ENCODE measurements at regions not wholly inside any gene's neighbourhood (a gene's known extent, or its start where the extent isn't known, plus 50 kb on each side); places are given as distances from the start of the nearest gene placed in this dataset.

DNA sequence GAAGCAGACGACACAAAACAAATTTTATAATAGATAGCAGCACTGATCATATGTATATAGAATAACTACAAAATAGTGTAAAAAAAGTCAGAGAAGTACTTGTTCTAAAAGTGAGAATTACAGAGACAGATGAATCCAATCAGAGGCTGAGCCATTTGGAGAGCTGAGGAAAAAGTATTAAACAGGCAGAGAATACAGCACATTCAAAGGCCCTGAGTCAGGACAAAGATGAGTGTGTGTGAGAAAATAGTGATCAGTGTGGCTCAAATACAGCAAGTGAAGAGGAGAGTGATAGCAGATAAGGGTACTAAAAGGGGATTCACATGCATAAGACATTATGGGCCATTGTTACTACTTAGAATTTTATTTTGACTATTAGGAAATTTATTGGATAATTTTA, 430.6 kb upstream of the BRINP3 start:
- Histone ChIP-seq H3K27me3 (ENCODE audit: control insufficient read depth, insufficient read depth, low read length) (no peaks in the 10 kb centered on the region), H3K4me3 (ENCODE audit: low read depth, low read length) (no peak overlapping the region), H3K9me3 (ENCODE audit: control insufficient read depth, insufficient read depth, low read length) (no peaks in the 10 kb centered on the region), H3K27ac (ENCODE audit: low read depth, low read length) (no peak overlapping the region)
- ChIA-PET POLR2A (no interaction called here), CTCF (no interaction called here)
- DNase-seq (ENCODE audit: low read depth, low spot score): no peak
- TF ChIP-seq, protein P1, sequence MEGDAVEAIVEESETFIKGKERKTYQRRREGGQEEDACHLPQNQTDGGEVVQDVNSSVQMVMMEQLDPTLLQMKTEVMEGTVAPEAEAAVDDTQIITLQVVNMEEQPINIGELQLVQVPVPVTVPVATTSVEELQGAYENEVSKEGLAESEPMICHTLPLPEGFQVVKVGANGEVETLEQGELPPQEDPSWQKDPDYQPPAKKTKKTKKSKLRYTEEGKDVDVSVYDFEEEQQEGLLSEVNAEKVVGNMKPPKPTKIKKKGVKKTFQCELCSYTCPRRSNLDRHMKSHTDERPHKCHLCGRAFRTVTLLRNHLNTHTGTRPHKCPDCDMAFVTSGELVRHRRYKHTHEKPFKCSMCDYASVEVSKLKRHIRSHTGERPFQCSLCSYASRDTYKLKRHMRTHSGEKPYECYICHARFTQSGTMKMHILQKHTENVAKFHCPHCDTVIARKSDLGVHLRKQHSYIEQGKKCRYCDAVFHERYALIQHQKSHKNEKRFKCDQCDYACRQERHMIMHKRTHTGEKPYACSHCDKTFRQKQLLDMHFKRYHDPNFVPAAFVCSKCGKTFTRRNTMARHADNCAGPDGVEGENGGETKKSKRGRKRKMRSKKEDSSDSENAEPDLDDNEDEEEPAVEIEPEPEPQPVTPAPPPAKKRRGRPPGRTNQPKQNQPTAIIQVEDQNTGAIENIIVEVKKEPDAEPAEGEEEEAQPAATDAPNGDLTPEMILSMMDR (IDR thresholded peaks at IDR 0.05; ENCODE audit: low read depth, low read length): no peak

DNA sequence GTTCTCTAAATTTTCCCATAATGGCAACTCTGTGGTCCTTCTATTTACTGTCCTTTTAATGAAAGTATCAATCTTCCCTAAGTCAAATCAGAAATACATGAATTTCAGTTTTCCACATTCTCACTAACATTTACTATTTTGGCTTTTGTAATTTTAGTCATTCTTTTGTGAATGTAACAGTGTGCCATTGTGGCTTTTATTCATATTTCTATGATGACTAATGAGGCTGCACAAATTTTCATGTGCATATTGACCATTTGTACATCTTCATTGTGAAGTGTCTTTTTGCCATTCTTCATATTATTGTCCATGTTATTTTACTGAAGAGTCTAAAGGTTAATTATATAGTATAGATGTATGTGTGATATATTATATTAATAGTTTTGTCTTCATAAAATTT, 431.0 kb upstream of the BRINP3 start:
- no peak for DNase-seq (ENCODE audit: low read depth, low spot score)
- TF ChIP-seq, protein P1 (IDR thresholded peaks at IDR 0.05; ENCODE audit: low read depth, low read length): no peak
- Histone ChIP-seq H3K27ac (ENCODE audit: low read depth, low read length) (no peak overlapping the region), H3K27me3 (ENCODE audit: control insufficient read depth, insufficient read depth, low read length) (no peaks in the 10 kb centered on the region), H3K4me3 (ENCODE audit: low read depth, low read length) (no peak overlapping the region), H3K9me3 (ENCODE audit: control insufficient read depth, insufficient read depth, low read length) (no peaks in the 10 kb centered on the region)
- ChIA-PET POLR2A (no interaction called here), CTCF (no interaction called here)

DNA sequence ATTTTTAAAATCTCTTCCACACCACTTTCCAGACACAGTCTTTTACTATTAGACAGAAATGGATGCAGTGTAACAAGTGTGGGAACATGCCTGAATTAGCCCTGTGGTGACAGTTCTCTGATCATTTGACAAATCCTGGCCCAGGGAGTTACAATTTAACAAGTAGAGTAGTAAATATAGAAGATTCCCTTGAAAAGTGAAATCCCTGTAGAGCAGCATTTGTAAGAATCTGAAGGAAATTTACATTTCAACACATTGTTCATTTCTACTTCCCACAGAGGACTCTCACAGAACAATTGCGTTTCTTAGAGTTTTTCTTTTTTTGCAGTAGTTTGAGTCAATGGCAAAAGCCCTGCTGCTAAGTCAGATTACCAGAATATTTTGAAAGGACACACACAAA, 458.3 kb upstream of the BRINP3 start:
- no peaks in the 10 kb centered on the region for H3K27me3 ChIP-seq (ENCODE audit: control insufficient read depth, insufficient read depth, low read length)
- TF ChIP-seq, protein P1 (IDR thresholded peaks at IDR 0.05; ENCODE audit: low read depth, low read length): no peak
- H3K4me3 ChIP-seq (ENCODE audit: low read depth, low read length): no peak overlapping the region
- H3K27ac ChIP-seq (ENCODE audit: low read depth, low read length): no peak overlapping the region
- no peak for DNase-seq (ENCODE audit: low read depth, low spot score)
- ChIA-PET CTCF (no interaction called here), POLR2A (no interaction called here)
- H3K9me3 ChIP-seq (ENCODE audit: control insufficient read depth, insufficient read depth, low read length): no peaks in the 10 kb centered on the region

DNA sequence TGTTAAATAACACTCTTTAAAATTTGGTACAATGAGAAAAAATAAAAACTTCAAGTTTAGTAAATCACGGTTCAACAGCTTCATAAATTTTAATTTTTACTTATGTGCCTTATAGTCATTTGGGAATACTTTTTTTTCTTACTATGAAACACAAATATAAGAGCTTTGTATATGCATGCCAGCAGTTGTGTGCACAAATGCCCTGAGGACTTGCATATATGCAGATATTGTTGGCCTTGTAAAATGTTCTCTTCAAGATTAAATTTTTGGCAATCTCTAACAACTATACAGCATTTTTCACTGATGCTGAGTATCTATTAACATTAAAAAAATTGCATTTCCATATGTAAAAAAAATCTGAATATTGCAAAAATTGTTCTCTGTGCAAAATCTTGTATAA, 458.7 kb upstream of the BRINP3 start:
- no peaks in the 10 kb centered on the region for H3K9me3 ChIP-seq (ENCODE audit: control insufficient read depth, insufficient read depth, low read length)
- H3K4me3 ChIP-seq (ENCODE audit: low read depth, low read length): no peak overlapping the region
- POLR2A ChIA-PET: no interaction called here
- DNase-seq (ENCODE audit: low read depth, low spot score): no peak
- CTCF ChIA-PET: no interaction called here
- TF ChIP-seq, protein P1 (IDR thresholded peaks at IDR 0.05; ENCODE audit: low read depth, low read length): no peak
- H3K27ac ChIP-seq (ENCODE audit: low read depth, low read length): no peak overlapping the region
- no peaks in the 10 kb centered on the region for H3K27me3 ChIP-seq (ENCODE audit: control insufficient read depth, insufficient read depth, low read length)

DNA sequence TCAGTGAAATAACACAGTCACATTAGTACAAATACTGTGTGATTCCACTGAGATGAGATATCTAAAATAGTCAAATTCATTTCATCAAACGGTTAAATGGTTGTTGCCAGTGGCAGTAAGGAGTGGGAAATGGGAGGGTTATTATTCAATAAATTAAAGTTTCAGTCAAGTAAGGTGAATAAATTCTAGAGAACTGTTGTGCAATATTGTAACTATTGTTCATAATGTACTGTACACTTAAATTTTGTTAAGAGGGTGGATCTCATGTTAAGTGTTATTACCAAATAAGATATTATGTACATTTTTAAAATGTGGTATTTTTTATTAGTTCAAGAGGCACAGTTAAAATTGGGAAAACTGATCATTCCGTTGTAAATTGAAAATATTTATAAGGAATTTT, 463.3 kb upstream of the BRINP3 start:
- TF ChIP-seq, protein P1 (IDR thresholded peaks at IDR 0.05; ENCODE audit: low read depth, low read length): no peak
- ChIA-PET POLR2A (no interaction called here), CTCF (no interaction called here)
- Histone ChIP-seq H3K27me3 (ENCODE audit: control insufficient read depth, insufficient read depth, low read length) (no peaks in the 10 kb centered on the region), H3K9me3 (ENCODE audit: control insufficient read depth, insufficient read depth, low read length) (no peaks in the 10 kb centered on the region), H3K4me3 (ENCODE audit: low read depth, low read length) (no peak overlapping the region), H3K27ac (ENCODE audit: low read depth, low read length) (no peak overlapping the region)
- DNase-seq (ENCODE audit: low read depth, low spot score): no peak
